A549 (cell line): ENCODE measurements at regions not wholly inside any gene's neighbourhood (a gene's known extent, or its start where the extent isn't known, plus 50 kb on each side); places are given as distances from the start of the nearest gene placed in this dataset.

Experiments used
- ATAC-seq, 2 experiments: fragments of 200-7000 bp in 1 of 2; fragments of >200 bp in 1 of 2; cut with Nextera tagmentation in 1 of 2; cut with Tn5 transposase in 1 of 2; 3 replicates each; pipeline versions ENCODE4 v1.8.0 to v1.9.1; 2018 to 2020; ENCODE audit warnings: mild to moderate bottlenecking in 1 of 2, moderate library complexity in 1 of 2
- CTCF ChIA-PET: fragments of 300-600 bp; sonication (Branson Sonifier 250); formaldehyde crosslinking; extraction: SDS; loops from one replicate; lab custom pipeline; 2021; ENCODE audit warnings: antibody characterized with exemption, inconsistent platforms; lab: Yijun Ruan, JAX
- POLR2A ChIA-PET: fragments of 350-600 bp; formaldehyde crosslinking; extraction: SDS; loops from one replicate; lab custom pipeline; 2021; ENCODE audit warnings: antibody characterized with exemption, inconsistent platforms; lab: Yijun Ruan, JAX
- DNase-seq, 2 experiments: peaks; one replicate each; pipeline versions ENCODE4 v3.0.0 to v3.0.0-alpha.2; 2011 to 2016; ENCODE audit warnings: low read depth in 1 of 2, low spot score in 1 of 2
- FAIRE-seq: peaks from 2 replicates; lab custom pipeline; 2011; peaks lifted over from hg19 to GRCh38; lab: Jason Lieb, UNC
- H3K27ac ChIP-seq, 2 experiments: fragments of >200 bp; sonication (Bioruptor Twin); formaldehyde crosslinking; 3 replicates each; pipeline ENCODE4 v1.5.1; 2016 to 2017
- H3K4me1 ChIP-seq: fragments of >200 bp; sonication (Bioruptor Twin); formaldehyde crosslinking; 3 replicates; pipeline ENCODE4 v1.6.1; 2016
- H3K4me2 ChIP-seq: fragments of >200 bp; sonication (Bioruptor Twin); formaldehyde crosslinking; 3 replicates; pipeline ENCODE4 v1.6.1; 2016
- H3K4me3 ChIP-seq: fragments of >200 bp; sonication (Bioruptor Twin); formaldehyde crosslinking; 3 replicates; pipeline ENCODE4 v1.5.1; 2016
- H3K9me3 ChIP-seq: fragments of >200 bp; sonication (Bioruptor Twin); formaldehyde crosslinking; 3 replicates; pipeline ENCODE4 v1.6.1; 2016
- ATOH8 ChIP-seq: fragments of 250-450 bp; sonication (Bioruptor Pico); IDR thresholded peaks from 2 replicates; pipeline ENCODE4 v1.5.0; 2020; ENCODE audit warnings: low read depth, mild to moderate bottlenecking, moderate library complexity
- BCL3 ChIP-seq: fragments of >200 bp; sonication (Bioruptor Twin); formaldehyde crosslinking; IDR thresholded peaks from 3 replicates; pipeline ENCODE4 v1.6.1; 2016
- BHLHE40 ChIP-seq: IDR thresholded peaks from 2 replicates; pipeline ENCODE4 v1.6.1; 2012; ENCODE audit warnings: low read depth, low read length, inconsistent platforms
- CBX2 ChIP-seq: fragments of 200-600 bp; sonication (generic); IDR thresholded peaks from 2 replicates; pipeline ENCODE4 v1.6.1; 2016; ENCODE audit warnings: low read depth, mild to moderate bottlenecking, borderline replicate concordance
- CEBPB ChIP-seq, 2 experiments: fragments of >200 bp in 1 of 2; sonication (Bioruptor Twin) in 1 of 2; formaldehyde crosslinking in 1 of 2; IDR thresholded peaks; 2 replicates each; pipeline ENCODE4 v1.6.1; 2012 to 2016
- CHD4 ChIP-seq: fragments of 200-600 bp; sonication (generic); IDR thresholded peaks from 2 replicates; pipeline ENCODE4 v1.6.1; 2016; ENCODE audit warnings: antibody characterized with exemption, mild to moderate bottlenecking, borderline replicate concordance
- EHMT2 ChIP-seq: fragments of 200-600 bp; sonication (generic); IDR thresholded peaks from 2 replicates; pipeline ENCODE4 v1.6.1; 2016; ENCODE audit warnings: antibody characterized with exemption, low read depth, mild to moderate bottlenecking, moderate library complexity
- ESRRA ChIP-seq: fragments of 150-350 bp; IDR thresholded peaks from 2 replicates; pipeline ENCODE4 v1.6.1; 2014; ENCODE audit warnings: mild to moderate bottlenecking, low read length, borderline replicate concordance
- FOSL2 ChIP-seq, 2 experiments: fragments of 450-650 bp in 1 of 2; fragments of >200 bp in 1 of 2; sonication (Bioruptor Twin) in 1 of 2; formaldehyde crosslinking; IDR thresholded peaks; 2 replicates each; pipeline versions ENCODE4 v1.5.0 to v1.6.1; 2016 to 2020; ENCODE audit warnings: mild to moderate bottlenecking in 1 of 2, moderate library complexity in 1 of 2
- GATA3 ChIP-seq: IDR thresholded peaks from 2 replicates; pipeline ENCODE4 v1.6.1; 2012; ENCODE audit warnings: borderline replicate concordance
- HEYL ChIP-seq: fragments of 250-450 bp; sonication (Bioruptor Pico); IDR thresholded peaks from 2 replicates; pipeline ENCODE4 v1.8.0; 2021; ENCODE audit warnings: mild to moderate bottlenecking, moderate library complexity
- HOXB13 ChIP-seq: fragments of 250-450 bp; sonication (Bioruptor Pico); IDR thresholded peaks from 2 replicates; pipeline ENCODE4 v1.5.0; 2020; ENCODE audit warnings: low read depth, mild to moderate bottlenecking, moderate library complexity
- KDM5A ChIP-seq: fragments of 200-600 bp; sonication (generic); IDR thresholded peaks from 2 replicates; pipeline ENCODE4 v1.6.1; 2016; ENCODE audit warnings: antibody characterized with exemption, mild to moderate bottlenecking
- MAFK ChIP-seq: fragments of 450-650 bp; IDR thresholded peaks from 2 replicates; pipeline ENCODE4 v1.6.1; 2014; ENCODE audit not compliant: partially characterized antibody
- NFE2L2 ChIP-seq: fragments of 150-350 bp; conservative IDR thresholded peaks from 2 replicates; pipeline ENCODE4 v1.6.1; 2014; ENCODE audit warnings: low read length
- PHF8 ChIP-seq: fragments of 200-600 bp; sonication (generic); IDR thresholded peaks from 2 replicates; pipeline ENCODE4 v1.6.1; 2016; ENCODE audit warnings: low read depth, mild to moderate bottlenecking, antibody characterized with exemption, moderate library complexity, borderline replicate concordance
- RAD21 ChIP-seq, 2 experiments: fragments of >200 bp in 1 of 2; sonication (Bioruptor Twin) in 1 of 2; formaldehyde crosslinking in 1 of 2; IDR thresholded peaks in 1 of 2; conservative IDR thresholded peaks in 1 of 2; 2 replicates in 1 of 2; 3 replicates in 1 of 2; pipeline ENCODE4 v1.6.1; 2012 to 2018; ENCODE audit warnings: inconsistent platforms in 1 of 2
- RCOR1 ChIP-seq: fragments of 150-350 bp; IDR thresholded peaks from 2 replicates; pipeline ENCODE4 v1.6.1; 2014; ENCODE audit warnings: antibody characterized with exemption, low read length, low read depth
- SMC3 ChIP-seq: fragments of >200 bp; sonication (Bioruptor Twin); formaldehyde crosslinking; IDR thresholded peaks from 3 replicates; pipeline ENCODE4 v1.6.1; 2018; ENCODE audit warnings: inconsistent platforms
- SREBF2 ChIP-seq: fragments of 450-650 bp; IDR thresholded peaks from 2 replicates; pipeline ENCODE4 v1.6.1; 2014; ENCODE audit warnings: mild to moderate bottlenecking, moderate library complexity
- TP53 ChIP-seq: fragments of 250-450 bp; sonication (Bioruptor Pico); IDR thresholded peaks from 2 replicates; pipeline ENCODE4 v1.5.0; 2021; ENCODE audit warnings: mild to moderate bottlenecking, moderate library complexity
- USF2 ChIP-seq: fragments of 450-650 bp; IDR thresholded peaks from 2 replicates; pipeline ENCODE4 v1.6.1; 2014; ENCODE audit warnings: antibody characterized with exemption
- ZSCAN20 ChIP-seq: fragments of 250-450 bp; sonication (Bioruptor Pico); IDR thresholded peaks from 2 replicates; pipeline ENCODE4 v1.8.0; 2022; ENCODE audit warnings: mild to moderate bottlenecking, moderate library complexity
- WGBS: methylation state at CpG from one replicate; pipeline ENCODE4 v1.1.6; 2017; ENCODE audit errors: missing lambda C conversion rate; 5-methylcytosine and 5-hydroxymethylcytosine counted together

GRCh38 chr5:174282391-174282790 is 236.9 kb downstream of the NSG2 start:
- Histone ChIP-seq H3K9me3 (peaks cover 2% of the 10 kb centered on the region; the same call in 1 of the 3 replicates), H3K4me3 (no peak overlapping the region), H3K4me1 (no peaks in the 10 kb centered on the region), H3K27ac (no peak overlapping the region), H3K4me2 (no peak overlapping the region)
- DNase-seq (no peak), ATAC-seq (no peak), FAIRE-seq (no peak)
- ChIA-PET CTCF (interaction anchor here (1.0 to 1.8 kb wide), 2 partner anchors 32 to 237 kb away, joined by 3 to 5 read pairs; partner anchors contain the start of gene NSG2), POLR2A (no interaction called here)
- 11% methylated on average over 5 of the region's 5 CpGs for WGBS
- TF ChIP-seq CBX2 (no peak), HOXB13 (no peak), RCOR1 (no peak), NFE2L2 (no peak), ZSCAN20 (CRISPR knock-in tag) (no peak), EHMT2 (no peak), KDM5A (no peak), HEYL (CRISPR knock-in tag) (no peak), FOSL2 (IDR thresholded peaks at IDR 0.05) (no peak), FOSL2 (CRISPR knock-in tag; IDR thresholded peaks at IDR 0.05) (no peak), MAFK (no peak), ATOH8 (no peak), CHD4 (no peak), USF2 (no peak), BCL3 (no peak), GATA3 (no peak), TP53 (CRISPR knock-in tag) (no peak)

GRCh38 chr5:174283211-174284005 is 237.9 kb downstream of the NSG2 start:
- CTCF ChIA-PET: interaction anchor here (1.5 to 1.8 kb wide), 3 partner anchors 29 to 238 kb away, joined by 4 to 5 read pairs (median 4); partner anchors contain the start of gene NSG2
- Histone ChIP-seq H3K4me2 (no peak overlapping the region), H3K4me1 (no peaks in the 10 kb centered on the region), H3K27ac (no peak overlapping the region), H3K9me3 (no peaks in the 10 kb centered on the region), H3K4me3 (no peak overlapping the region)
- POLR2A ChIA-PET: no interaction called here
- WGBS: 27% methylated on average over 9 of the region's 9 CpGs
- no peak for DNase-seq
- no peak for FAIRE-seq
- no peak for ATAC-seq
- no peak for TF ChIP-seq SREBF2
- no peak for TF ChIP-seq CEBPB (IDR thresholded peaks at IDR 0.05)
- no peak for TF ChIP-seq RAD21 (conservative IDR thresholded peaks at IDR 0.05 in 1 of 2, IDR thresholded peaks at IDR 0.05 in 1 of 2)
- TF ChIP-seq ESRRA: no peak
- TF ChIP-seq USF2: no peak
- TF ChIP-seq PHF8: no peak
- TF ChIP-seq SMC3: no peak
- TF ChIP-seq FOSL2 (IDR thresholded peaks at IDR 0.05): no peak
- TF ChIP-seq FOSL2 (CRISPR knock-in tag; IDR thresholded peaks at IDR 0.05): no peak
- TF ChIP-seq CHD4: no peak
- no peak for TF ChIP-seq NFE2L2
- TF ChIP-seq BHLHE40: no peak
